OCI-LY7 (cell line): ENCODE measurements at regions not wholly inside any gene's neighbourhood (a gene's known extent, or its start where the extent isn't known, plus 50 kb on each side); places are given as distances from the start of the nearest gene placed in this dataset.

Experiments used
- BruUV-seq: library from RNA; stranded (reverse); fragments of 400-500 nt; replicated peaks from 2 replicates; lab custom pipeline; 2021; lab: Mats Ljungman, UMichigan
- CTCF ChIA-PET: fragments of 300-600 bp; sonication (Branson Sonifier 250); formaldehyde crosslinking; loops from one replicate; lab custom pipeline; 2022; ENCODE audit warnings: antibody characterized with exemption; ENCODE audit not compliant: unreplicated experiment; lab: Charles Lee
- POLR2A ChIA-PET: fragments of 300-600 bp; sonication (Branson Sonifier 250); formaldehyde crosslinking; loops from one replicate; lab custom pipeline; 2022; ENCODE audit warnings: antibody characterized with exemption; lab: Charles Lee
- DNase-seq: peaks from one replicate; pipeline ENCODE4 v3.0.0-alpha.2; 2015; ENCODE audit warnings: low spot score
- H2AFZ ChIP-seq: fragments of 200-600 bp; sonication (generic), shearing (Covaris generic); 2 replicates; pipeline ENCODE4 v1.6.1; 2014; ENCODE audit warnings: mild to moderate bottlenecking, antibody characterized with exemption, low read length, moderate library complexity
- H3K27ac ChIP-seq: fragments of 200-600 bp; sonication (generic); 2 replicates; pipeline ENCODE4 v1.5.1; 2014; ENCODE audit warnings: mixed run types, low read depth, mild to moderate bottlenecking, moderate library complexity, low read length, inconsistent platforms; ENCODE audit not compliant: poor library complexity, severe bottlenecking
- H3K36me3 ChIP-seq: fragments of 200-600 bp; sonication (generic); 2 replicates; pipeline ENCODE4 v1.6.1; 2014; ENCODE audit warnings: mild to moderate bottlenecking, antibody characterized with exemption, low read length, moderate library complexity, mixed read lengths; ENCODE audit not compliant: insufficient read depth
- H3K4me1 ChIP-seq: fragments of 200-600 bp; sonication (generic); 2 replicates; pipeline ENCODE4 v1.5.1; 2014; ENCODE audit warnings: mild to moderate bottlenecking, low read length; ENCODE audit not compliant: insufficient read depth, poor library complexity, severe bottlenecking
- H3K4me2 ChIP-seq: fragments of 200-600 bp; sonication (generic); 2 replicates; pipeline ENCODE4 v1.6.1; 2014; ENCODE audit warnings: mild to moderate bottlenecking, low read length
- H3K4me3 ChIP-seq: fragments of 200-600 bp; sonication (generic); 2 replicates; pipeline ENCODE4 v1.5.1; 2014; ENCODE audit warnings: mild to moderate bottlenecking, low read depth, low read length; ENCODE audit not compliant: poor library complexity, severe bottlenecking
- H3K79me2 ChIP-seq: fragments of 200-600 bp; sonication (generic); 2 replicates; pipeline ENCODE4 v1.6.1; 2016; ENCODE audit warnings: low read depth, mild to moderate bottlenecking, low read length, moderate library complexity, mixed read lengths; ENCODE audit not compliant: insufficient read depth
- H3K9me2 ChIP-seq: fragments of 200-600 bp; sonication (generic); 2 replicates; pipeline ENCODE4 v1.6.1; 2016; ENCODE audit warnings: mild to moderate bottlenecking, low read length, mixed read lengths; ENCODE audit not compliant: insufficient read depth
- H3K9me3 ChIP-seq: fragments of 200-600 bp; sonication (generic); 2 replicates; pipeline ENCODE4 v1.6.1; 2014; ENCODE audit warnings: mild to moderate bottlenecking, mixed run types, low read length, mixed read lengths
- H4K20me1 ChIP-seq: fragments of 200-600 bp; sonication (generic); 2 replicates; pipeline ENCODE4 v1.6.1; 2014; ENCODE audit warnings: mild to moderate bottlenecking, antibody characterized with exemption, low read length, moderate library complexity, mixed read lengths; ENCODE audit not compliant: insufficient read depth
- CTCF ChIP-seq: fragments of 200-600 bp; sonication (generic); conservative IDR thresholded peaks from 2 replicates; pipeline ENCODE4 v1.5.1; 2014; ENCODE audit warnings: mild to moderate bottlenecking, antibody characterized with exemption, low read length, moderate library complexity, mixed read lengths
- EZH2phosphoT487 ChIP-seq: fragments of 200-600 bp; sonication (generic); IDR thresholded peaks from 2 replicates; pipeline ENCODE4 v1.6.1; 2018; ENCODE audit warnings: low read depth, borderline replicate concordance, mild to moderate bottlenecking, mixed run types, antibody characterized with exemption, low read length, moderate library complexity, mixed read lengths
- intact Hi-C: fragments of 100-400 bp; cut with micrococcal nuclease; formaldehyde crosslinking; loops from one replicate; pipeline ENCODE4 v1.10.0; 2022; ENCODE audit not compliant: unreplicated experiment

GRCh38 chr18:10054366-10054765 is 140.6 kb downstream of the VAPA start:
- H3K4me2 ChIP-seq: no peak overlapping the region
- no peak for DNase-seq
- no peak overlapping the region for H3K27ac ChIP-seq
- ChIA-PET CTCF (interaction anchor here (0.6 kb wide), 1 partner anchor 244 kb away, joined by 3 read pairs; no protein-coding TSS in a partner anchor), POLR2A (no interaction called here)
- TF ChIP-seq EZH2phosphoT487: no peak
- BruUV-seq: no TSS peak
- no peaks in the 10 kb centered on the region for H3K4me1 ChIP-seq
- H2AFZ ChIP-seq: no peak overlapping the region
- H3K36me3 ChIP-seq: no peaks in the 10 kb centered on the region
- H3K4me3 ChIP-seq: no peak overlapping the region
- H3K9me3 ChIP-seq: no peaks in the 10 kb centered on the region
- no peaks in the 10 kb centered on the region for H3K79me2 ChIP-seq
- no peaks in the 10 kb centered on the region for H4K20me1 ChIP-seq
- no peaks in the 10 kb centered on the region for H3K9me2 ChIP-seq
- intact Hi-C loops: no loop called here

- H3K27ac ChIP-seq: no peak overlapping the region
- ChIA-PET POLR2A (no interaction called here), CTCF (no interaction called here)
- H3K9me2 ChIP-seq: no peaks in the 10 kb centered on the region
- no peaks in the 10 kb centered on the region for H3K4me1 ChIP-seq
- no peak overlapping the region for H3K4me3 ChIP-seq
- H4K20me1 ChIP-seq: no peaks in the 10 kb centered on the region
- no peak for DNase-seq
- H2AFZ ChIP-seq: no peak overlapping the region
- no TSS peak for BruUV-seq
- TF ChIP-seq CTCF (no peak), EZH2phosphoT487 (no peak)
- H3K36me3 ChIP-seq: no peaks in the 10 kb centered on the region
- no peak overlapping the region for H3K4me2 ChIP-seq
- H3K9me3 ChIP-seq: no peaks in the 10 kb centered on the region
- no peaks in the 10 kb centered on the region for H3K79me2 ChIP-seq
- intact Hi-C loops: no loop called here
Observed at GRCh38 chr18:10055125-10055750, 141.4 kb downstream of the VAPA start.

- POLR2A ChIA-PET: no interaction called here
- BruUV-seq: no TSS peak
- intact Hi-C loops: no loop called here
Observed at GRCh38 chr18:10056506-10056905, 142.7 kb downstream of the VAPA start.

More at GRCh38 chr18:10056506-10056905, 142.7 kb downstream of the VAPA start:
- Histone ChIP-seq H3K79me2 (no peaks in the 10 kb centered on the region), H3K4me3 (no peak overlapping the region), H3K27ac (no peak overlapping the region), H3K9me2 (no peaks in the 10 kb centered on the region), H3K4me2 (no peak overlapping the region), H4K20me1 (no peaks in the 10 kb centered on the region), H3K4me1 (no peaks in the 10 kb centered on the region), H3K36me3 (no peaks in the 10 kb centered on the region), H3K9me3 (no peaks in the 10 kb centered on the region), H2AFZ (no peak overlapping the region)
- CTCF ChIA-PET: no interaction called here
- TF ChIP-seq CTCF: no peak
- no peak for TF ChIP-seq EZH2phosphoT487
- DNase-seq: no peak
